Hypothalamus (tissue), 51 donors: ENCODE measurements at regions not wholly inside any gene's neighbourhood (a gene's known extent, or its start where the extent isn't known, plus 50 kb on each side); places are given as distances from the start of the nearest gene placed in this dataset.

Experiments
- DNase-seq, 51 donors: peaks; one replicate each; lab custom pipeline; 2025; lab: John Stamatoyannopoulos, UW

- DNase-seq, result no peak
Observed at GRCh38 chr4:81650606-81651242, 179.0 kb upstream of the RASGEF1B start.

GRCh38 chr4:81648576-81649275 is 177.0 kb upstream of the RASGEF1B start:
- no peak for DNase-seq

- DNase-seq, result no peak
Observed at GRCh38 chr4:81647388-81647787, 175.7 kb upstream of the RASGEF1B start.

GRCh38 chr4:81642543-81642942 is 170.8 kb upstream of the RASGEF1B start:
- no peak for DNase-seq

- DNase-seq, result no peak
Observed at GRCh38 chr4:81639248-81639647, 167.5 kb upstream of the RASGEF1B start.

GRCh38 chr4:81638698-81639097 is 167.0 kb upstream of the RASGEF1B start:
- DNase-seq, result no peak

GRCh38 chr4:81635739-81636138 is 164.0 kb upstream of the RASGEF1B start:
- peak in 18 of 51 donors; percentile 1 to 20 (median 6) for DNase-seq

- no peak for DNase-seq
Observed at GRCh38 chr4:81634766-81635549, 163.3 kb upstream of the RASGEF1B start.

GRCh38 chr4:81634165-81634564 is 162.5 kb upstream of the RASGEF1B start:
- no peak for DNase-seq

GRCh38 chr4:81632581-81633299 is 161.0 kb upstream of the RASGEF1B start:
- DNase-seq, result no peak

GRCh38 chr4:81631958-81632441 is 160.3 kb upstream of the RASGEF1B start:
- peak in 1 of 51 donors; percentile 13 for DNase-seq

- no peak for DNase-seq
Observed at GRCh38 chr4:81629366-81629765, 157.7 kb upstream of the RASGEF1B start.

GRCh38 chr4:81628489-81628888 is 156.8 kb upstream of the RASGEF1B start:
- DNase-seq, result no peak

- no peak for DNase-seq
Observed at GRCh38 chr4:81627590-81627989, 155.9 kb upstream of the RASGEF1B start.

- no peak for DNase-seq
Observed at GRCh38 chr4:81626851-81627250, 155.1 kb upstream of the RASGEF1B start.

GRCh38 chr4:81625422-81626417 is 154.0 kb upstream of the RASGEF1B start:
- DNase-seq, result no peak

- no peak for DNase-seq
Observed at GRCh38 chr4:81623434-81623833, 151.7 kb upstream of the RASGEF1B start.

GRCh38 chr4:81622474-81623184 is 150.9 kb upstream of the RASGEF1B start:
- no peak for DNase-seq

- DNase-seq, result no peak
Observed at GRCh38 chr4:81622028-81622427, 150.3 kb upstream of the RASGEF1B start.
